ENCODE measurements at regions not wholly inside any gene's neighbourhood (a gene's known extent, or its start where the extent isn't known, plus 50 kb on each side); places are given as distances from the start of the nearest gene placed in this dataset.

- TF ChIP-seq CTCF (IDR thresholded peaks at IDR 0.05): no peak
- TF ChIP-seq POLR2A (IDR thresholded peaks at IDR 0.05; ENCODE audit: low read length): no peak
- no peak for TF ChIP-seq RCOR1 (IDR thresholded peaks at IDR 0.05; ENCODE audit: low read depth, low read length)
- TF ChIP-seq SMC3 (IDR thresholded peaks at IDR 0.05): no peak
- TF ChIP-seq MAZ (IDR thresholded peaks at IDR 0.05; ENCODE audit: borderline replicate concordance, low read depth, low read length): no peak
- no peak for TF ChIP-seq EP300 (IDR thresholded peaks at IDR 0.05)
- no peak for TF ChIP-seq EHF (CRISPR knock-in tag; IDR thresholded peaks at IDR 0.05)
Observed at GRCh38 chr3:82498186-82498585, 736.7 kb upstream of the GBE1 start.
